Urothelium cell line (cell line): ENCODE measurements at regions not wholly inside any gene's neighbourhood (a gene's known extent, or its start where the extent isn't known, plus 50 kb on each side); places are given as distances from the start of the nearest gene placed in this dataset.
"Not testable (repeated sequence)": the region's sequence is repeated elsewhere in the genome, so short reads cannot be mapped to it uniquely, and the experiment has no call there.

ENCODE experiments used
- DNase-seq: peaks from one replicate; pipeline ENCODE4 v3.0.0; 2011; ENCODE audit warnings: low spot score, mixed read lengths
- FAIRE-seq: peaks from 2 replicates; lab custom pipeline; 2011; peaks lifted over from hg19 to GRCh38; lab: Jason Lieb, UNC

DNA sequence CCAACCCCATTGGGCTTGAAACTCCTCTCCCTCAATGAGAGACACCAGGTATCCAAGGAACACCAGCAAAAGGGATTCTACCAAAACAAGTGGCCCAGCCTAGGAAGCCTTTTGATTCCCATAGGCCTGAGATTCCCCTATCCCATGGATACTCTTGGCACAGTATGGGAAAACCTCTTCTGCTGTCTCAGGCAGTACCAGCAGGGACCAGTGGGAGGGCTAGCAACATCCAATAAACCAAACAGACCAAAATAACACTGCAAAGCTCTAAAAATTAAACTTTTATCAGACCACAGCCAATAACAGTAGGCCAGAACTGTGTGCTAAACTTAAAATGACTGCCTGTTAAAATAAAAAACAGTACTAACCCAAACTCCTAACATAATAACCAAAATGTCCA lies 153.9 kb upstream of the CES5A start:
- FAIRE-seq (no peak), DNase-seq (no peak)

DNA sequence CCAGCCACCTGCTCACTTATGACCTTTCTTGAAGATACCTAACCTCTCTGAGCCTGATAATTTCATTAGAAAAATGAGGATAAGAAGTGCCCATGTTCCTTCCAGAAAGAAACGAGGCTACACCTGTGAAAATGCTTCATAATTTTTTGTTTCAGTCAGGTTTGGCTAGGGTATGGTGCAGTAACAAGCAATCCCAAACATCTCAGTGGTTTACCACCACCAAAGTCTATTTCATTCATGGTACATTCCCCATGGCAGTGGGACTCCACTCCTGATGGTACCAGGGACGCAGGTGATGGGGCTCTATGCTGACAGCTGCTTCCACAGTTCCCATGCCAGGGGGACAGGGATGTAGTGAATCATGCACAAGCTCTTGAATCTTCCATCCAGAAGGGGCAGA lies 147.6 kb upstream of the CES5A start:
- DNase-seq: no peak
- FAIRE-seq: no peak

DNA sequence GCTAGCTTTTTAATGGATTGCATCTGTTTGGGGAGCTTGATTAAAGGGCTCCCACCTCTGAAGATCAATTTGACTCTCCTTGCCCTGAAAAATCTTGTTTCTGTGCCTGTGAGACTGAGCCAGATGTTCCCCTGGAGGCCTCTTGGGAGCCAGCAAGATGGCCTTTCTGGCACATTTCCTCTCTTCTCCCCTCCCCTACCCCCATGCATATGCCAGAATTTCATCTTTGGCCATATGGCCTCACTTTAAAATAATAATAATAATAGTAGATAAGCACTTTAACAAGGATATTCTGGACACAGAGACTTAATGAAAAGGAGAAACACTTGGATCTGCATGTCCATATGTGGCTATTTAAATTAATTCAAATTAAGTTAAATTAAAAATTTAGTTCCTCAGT lies 144.1 kb upstream of the CES5A start:
- FAIRE-seq (no peak), DNase-seq (no peak)

DNA sequence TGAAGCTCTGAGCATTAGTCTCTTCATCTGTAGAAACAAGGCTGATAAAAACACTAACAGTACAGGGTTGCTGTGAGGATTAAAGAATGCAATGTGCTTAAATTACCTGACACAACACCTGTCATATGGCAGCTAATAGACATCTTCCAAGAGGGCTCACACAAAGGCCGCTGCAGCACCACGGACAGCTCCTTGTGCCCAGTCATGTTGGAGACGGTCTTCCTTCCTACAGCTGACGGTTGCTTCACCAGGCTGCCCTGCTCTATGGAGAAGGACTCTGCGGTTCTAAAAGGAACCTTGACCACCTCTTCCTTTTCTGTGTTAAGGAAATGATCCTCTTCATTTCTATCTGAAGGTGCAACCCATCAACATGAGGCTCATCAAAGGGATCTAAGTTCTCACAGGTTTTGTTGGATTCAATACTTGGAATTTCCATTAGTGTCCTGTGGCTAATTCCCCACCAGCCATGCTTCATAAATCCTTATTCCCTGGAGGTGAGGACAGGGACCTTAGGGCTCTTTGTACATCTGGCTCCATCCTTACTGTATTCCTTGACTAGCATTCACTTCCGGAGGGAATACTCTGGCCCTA lies 138.9 kb upstream of the CES5A start:
- DNase-seq (peak; percentile 43), FAIRE-seq (no peak)

DNA sequence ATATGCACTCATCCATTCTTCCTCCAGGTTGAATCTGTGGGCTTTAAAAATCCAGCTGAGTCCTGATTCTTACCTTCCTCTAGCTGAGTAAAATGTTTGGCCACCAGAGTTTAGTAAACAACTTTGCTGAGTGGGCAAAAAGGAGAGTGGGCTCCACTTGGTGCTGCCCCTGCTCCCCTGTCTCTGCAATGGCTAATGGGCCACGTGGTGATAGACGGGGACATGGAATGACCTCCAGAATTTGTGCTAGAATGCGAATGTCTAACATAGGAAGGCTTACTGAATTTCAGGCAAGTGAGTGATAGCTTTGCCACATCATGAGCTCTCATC lies 137.3 kb upstream of the CES5A start:
- FAIRE-seq (no peak), DNase-seq (no peak)

DNA sequence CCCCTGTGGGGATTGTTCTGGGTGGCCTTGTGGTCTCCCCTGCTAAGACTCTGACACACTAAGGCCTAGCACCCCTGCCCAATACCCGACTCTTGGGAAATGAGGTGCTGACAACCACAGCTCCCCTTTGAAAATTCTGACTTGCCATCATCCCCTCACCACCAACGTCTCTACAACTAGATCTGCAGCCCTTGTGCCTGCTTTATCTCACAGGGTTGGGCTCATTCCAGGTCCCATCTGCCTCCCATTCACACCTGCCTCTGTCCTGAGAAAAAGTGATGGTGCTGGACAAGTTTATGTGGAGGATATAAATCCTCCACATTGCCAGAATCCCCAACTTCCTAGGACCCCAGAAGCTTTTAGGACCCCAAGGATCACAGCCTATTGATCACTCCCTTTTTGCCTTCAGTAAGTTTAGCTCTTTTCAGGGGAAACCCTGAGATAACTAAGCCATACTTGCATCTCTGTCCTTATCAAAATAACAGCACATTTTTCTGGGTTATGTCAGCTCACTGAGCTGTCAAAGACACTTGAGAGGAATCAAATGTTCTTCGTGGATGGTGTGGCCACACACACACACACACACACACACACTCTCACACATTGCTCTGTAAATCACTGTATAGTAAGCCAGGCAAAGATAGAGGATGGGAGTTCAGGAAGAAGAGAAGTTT lies 136.8 kb upstream of the CES5A start:
- FAIRE-seq: no peak
- no peak for DNase-seq

DNA sequence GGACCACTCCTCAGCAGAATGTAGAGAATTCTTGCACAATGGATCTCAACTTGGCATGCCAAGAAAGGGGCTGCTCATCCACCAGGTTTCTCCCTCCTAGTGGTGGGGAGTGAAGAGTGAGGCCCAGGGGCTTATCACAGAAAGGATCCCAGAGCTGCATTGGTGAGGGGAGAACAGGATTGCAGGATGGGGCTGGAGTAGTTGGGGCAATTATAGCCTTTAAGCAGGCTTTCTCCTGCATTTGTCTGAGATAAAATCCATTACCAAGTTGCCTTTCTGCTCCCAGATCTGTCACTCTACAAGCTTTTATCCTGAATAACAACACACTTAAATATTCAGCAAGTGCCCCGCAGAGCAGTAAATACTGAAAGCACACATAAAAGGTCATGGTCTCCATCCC lies 130.8 kb upstream of the CES5A start:
- no peak for DNase-seq
- no peak for FAIRE-seq

DNA sequence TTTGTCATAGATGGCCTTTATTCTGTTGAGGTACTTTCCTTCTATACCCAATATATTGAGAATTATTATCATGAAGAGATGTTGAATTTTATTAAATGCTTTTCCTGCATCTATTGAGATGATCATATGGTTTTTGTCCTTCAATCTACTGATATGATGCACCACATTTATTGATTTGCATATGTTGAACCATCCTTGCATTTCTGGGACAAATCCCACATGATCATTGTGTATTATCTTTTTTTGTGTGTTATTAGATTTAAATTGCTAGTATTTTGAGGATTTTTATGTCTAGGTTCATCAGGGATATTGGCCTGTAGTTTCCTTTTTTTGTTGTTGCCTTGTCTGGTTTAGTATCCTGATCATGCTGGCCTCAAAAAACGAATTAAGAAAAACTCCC lies 124.5 kb upstream of the CES5A start:
- FAIRE-seq (no peak), DNase-seq (no peak)

DNA sequence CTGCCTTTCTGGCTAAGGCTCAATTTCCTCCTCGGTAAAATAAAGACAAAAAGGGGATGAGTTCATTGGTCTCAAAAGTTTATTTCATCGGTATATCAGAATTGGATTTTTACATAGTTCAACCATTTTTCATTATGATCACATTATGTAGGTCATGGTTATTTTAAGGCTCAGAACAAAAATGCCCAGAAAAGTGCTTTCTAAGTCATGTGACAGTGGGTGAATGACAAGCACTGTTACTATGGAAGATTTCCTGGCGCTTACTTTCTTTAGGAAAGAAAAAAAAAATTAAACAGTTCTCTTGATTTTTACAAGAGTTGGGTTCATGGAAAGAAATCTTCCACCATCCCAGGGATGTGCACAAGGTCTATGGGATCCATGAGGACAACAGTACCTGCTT lies 117.9 kb upstream of the CES5A start:
- FAIRE-seq: no peak
- no peak for DNase-seq

DNA sequence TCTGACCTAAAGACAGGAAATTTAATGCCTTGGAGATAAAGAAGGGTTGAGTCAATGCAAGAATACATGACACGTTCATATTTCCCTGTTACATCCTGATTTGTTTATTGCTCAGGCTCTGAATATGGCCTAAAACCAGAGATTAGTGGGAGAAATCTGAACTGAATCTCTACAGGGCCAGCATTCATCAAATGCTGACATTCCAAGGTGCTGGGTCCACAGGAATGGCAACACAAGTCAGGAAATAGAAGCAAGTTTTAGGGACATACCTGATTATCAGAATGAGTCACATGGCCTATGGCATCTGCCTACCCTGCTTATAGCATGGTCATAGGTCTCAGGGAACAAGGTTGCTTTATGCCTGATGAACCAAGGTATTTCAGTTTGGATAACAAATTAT lies 117.4 kb upstream of the CES5A start:
- no peak for FAIRE-seq

DNA sequence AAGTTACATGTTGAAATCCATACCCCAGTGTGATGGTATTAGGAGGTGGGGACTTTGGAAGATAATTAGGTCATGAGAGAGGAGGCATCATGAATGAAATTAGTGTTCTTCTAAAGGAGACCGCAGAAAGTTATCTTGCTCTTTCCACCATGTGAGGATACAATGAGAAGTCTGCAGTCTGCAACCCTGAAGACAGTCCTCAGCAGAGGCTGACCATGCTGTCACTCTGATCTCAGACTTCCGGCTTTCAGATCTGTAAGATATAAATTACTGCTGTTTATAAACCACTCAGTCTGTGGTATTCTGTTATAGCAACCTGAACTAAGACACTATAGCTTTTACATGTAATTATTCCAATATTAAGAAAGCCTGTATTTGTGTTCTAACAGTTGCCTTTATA lies 116.7 kb upstream of the CES5A start:
- FAIRE-seq (no peak), DNase-seq (no peak)

More for the DNA sequence above, 117.4 kb upstream of the CES5A start:
- DNase-seq: no peak

DNA sequence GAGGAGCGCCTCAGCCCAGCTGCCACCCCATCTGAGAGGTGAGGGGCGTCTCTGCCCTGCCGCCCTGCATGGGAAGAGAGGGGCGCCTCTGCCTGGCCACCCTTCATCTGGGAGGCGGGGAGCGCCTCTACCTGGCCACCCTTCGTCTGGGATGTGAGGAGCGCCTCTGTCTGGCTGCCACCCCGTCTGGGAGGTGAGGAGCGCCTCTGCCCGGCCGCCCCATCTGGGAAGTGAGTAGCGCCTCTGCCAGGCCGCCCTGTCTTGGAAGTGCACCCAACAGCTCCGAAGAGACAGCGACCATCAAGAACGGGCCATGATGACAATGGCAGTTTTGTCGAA lies 114.4 kb upstream of the CES5A start:
- FAIRE-seq (no peak), DNase-seq (no peak)

DNA sequence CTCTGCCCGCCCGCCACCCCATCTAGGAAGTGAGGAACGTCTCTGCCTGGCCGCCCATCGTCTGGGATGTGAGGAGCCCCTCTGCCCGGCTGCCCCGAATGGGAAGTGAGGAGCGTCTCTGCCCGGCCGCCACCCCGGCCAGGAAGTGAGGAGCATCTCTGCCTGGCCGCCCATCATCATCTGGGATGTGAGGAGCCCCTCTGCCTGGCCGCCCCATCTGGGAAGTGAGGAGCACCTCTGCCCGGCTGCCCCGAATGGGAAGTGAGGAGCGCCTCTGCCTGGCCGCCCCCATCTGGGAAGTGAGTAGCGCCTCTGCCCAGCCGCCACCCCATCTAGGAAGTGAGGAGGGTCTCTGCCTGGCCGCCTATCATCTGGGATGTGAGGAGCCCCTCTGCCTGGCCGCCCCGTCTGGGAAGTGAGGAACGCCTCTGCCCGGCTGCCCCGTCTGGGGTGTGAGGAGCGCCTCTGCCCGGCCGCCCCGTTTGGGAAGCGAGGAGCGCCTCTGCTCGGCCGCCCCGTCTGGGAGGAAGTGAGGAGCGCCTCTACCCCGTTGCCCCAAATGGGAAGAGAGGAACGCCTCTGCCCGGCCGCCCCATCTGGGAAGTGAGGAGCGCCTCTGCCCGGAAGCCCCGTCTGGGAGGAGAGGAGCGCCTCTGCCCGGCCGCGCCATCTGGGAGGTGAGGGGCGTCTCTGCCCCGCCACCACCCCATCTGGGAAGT lies 113.8 kb upstream of the CES5A start:
- not testable (repeated sequence) for FAIRE-seq, DNase-seq

DNA sequence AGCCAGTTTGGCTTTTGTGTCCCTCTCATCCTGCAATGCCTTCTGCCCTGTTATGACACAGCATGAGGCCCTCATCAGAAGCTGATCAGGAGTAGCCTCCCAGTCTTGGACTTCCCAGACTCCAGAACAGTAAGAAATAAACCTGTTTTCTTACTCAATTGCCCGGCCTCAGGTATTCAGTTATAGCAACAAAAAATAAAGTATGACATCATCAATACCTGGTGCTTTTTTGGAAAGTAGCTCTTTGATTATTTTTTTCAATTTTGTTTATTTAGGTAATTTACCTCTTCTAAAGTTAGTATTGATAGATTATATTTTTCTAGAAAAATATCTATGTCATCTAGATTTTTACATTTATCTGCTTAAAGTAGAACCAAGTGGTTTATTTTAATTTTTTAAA lies 112.8 kb upstream of the CES5A start:
- no peak for DNase-seq
- FAIRE-seq: no peak

DNA sequence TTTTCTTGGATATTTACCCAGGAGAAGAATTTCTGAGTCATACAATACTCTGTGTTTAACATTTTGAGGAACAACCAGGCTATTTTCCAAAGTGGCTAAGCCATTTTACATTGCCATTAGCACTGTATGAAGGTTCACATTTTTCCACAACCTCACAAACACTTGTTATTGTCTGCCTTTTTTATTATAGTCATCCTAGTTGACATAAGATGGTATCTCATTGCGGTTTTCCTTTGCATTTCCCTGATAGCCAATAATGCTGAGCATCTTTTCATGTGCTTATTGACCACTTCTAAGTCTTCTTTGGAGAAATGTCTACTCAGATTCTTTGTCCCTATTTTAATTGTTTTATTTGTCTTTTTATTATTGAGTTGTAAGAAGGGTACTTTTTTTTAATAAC lies 107.4 kb upstream of the CES5A start:
- FAIRE-seq (no peak), DNase-seq (no peak)

DNA sequence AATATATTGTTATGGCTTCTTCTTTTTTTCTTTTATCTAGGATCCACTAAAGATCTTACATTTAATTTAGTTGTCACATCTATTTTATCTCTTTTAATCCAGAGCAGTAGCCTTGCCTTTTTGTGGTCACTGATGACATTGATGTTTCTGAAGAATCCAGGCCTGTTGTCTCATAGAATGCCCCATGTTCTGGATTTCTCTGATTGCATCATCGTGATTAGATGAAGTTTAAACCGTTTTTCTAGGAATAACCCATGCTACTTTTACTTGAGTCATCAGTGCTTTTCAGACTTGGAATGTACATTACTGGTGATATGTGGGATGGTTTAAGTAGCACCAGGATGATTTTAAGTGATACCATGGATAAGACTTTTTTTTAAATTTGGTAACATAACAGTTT lies 106.4 kb upstream of the CES5A start:
- no peak for DNase-seq

DNA sequence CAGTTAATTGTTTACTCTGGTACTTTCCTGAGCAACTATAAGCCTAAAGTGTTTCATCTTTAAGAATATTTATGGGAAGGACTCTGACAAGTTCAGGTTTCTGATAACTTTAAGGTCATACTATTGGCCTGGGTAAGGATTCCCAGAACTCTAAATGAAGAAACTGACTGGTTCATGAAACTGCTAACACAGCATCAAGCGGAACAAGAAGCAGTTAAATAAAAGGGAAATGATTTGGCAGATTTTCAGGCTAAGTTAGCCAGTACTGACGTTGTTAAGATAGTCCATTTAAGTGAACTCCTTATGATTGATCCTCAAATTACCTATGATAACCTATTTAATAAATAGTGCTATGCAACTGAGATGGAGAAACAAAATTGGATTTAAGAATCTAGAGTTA lies 101.6 kb upstream of the CES5A start:
- DNase-seq (no peak), FAIRE-seq (no peak)

More for the DNA sequence above, 106.4 kb upstream of the CES5A start:
- no peak for FAIRE-seq

DNA sequence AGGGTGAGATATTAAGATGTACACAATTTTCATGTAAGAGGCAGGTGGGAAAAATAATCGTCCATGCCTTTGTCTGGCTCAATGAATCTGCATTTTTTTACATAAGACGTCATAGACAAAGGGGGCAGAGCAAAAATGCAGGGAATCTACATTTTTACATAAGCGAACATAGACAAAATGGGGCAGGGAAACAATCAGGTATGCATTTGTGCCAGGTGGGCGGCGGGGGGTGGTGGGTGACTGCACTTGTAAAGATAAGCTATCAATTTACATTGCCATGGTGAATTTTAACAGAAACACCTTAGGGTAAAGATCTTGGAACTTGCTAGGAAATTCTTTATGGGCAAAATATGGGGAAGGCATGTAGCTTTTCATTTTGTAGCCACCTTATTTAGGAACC lies 96.3 kb upstream of the CES5A start:
- DNase-seq (no peak), FAIRE-seq (no peak)

DNA sequence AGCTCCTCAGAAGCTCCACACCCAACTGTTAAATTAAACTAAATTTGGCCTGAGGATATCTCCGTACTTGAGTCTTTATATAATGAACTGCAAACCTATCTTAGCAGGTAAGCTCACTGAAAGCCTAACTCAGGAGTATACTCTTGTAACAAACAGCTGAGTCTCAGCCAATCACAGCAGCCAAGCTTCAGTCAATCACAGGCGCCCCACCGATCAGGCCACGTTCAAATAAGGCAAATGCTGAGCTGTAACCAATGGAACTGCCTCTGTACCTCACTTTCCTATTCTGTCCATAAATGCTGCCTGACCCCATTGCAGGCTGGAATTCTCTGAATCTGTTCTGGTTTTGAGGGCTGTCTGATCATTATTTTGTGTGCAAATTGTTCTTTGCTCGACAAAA lies 93.0 kb upstream of the CES5A start:
- no peak for FAIRE-seq
- no peak for DNase-seq

DNA sequence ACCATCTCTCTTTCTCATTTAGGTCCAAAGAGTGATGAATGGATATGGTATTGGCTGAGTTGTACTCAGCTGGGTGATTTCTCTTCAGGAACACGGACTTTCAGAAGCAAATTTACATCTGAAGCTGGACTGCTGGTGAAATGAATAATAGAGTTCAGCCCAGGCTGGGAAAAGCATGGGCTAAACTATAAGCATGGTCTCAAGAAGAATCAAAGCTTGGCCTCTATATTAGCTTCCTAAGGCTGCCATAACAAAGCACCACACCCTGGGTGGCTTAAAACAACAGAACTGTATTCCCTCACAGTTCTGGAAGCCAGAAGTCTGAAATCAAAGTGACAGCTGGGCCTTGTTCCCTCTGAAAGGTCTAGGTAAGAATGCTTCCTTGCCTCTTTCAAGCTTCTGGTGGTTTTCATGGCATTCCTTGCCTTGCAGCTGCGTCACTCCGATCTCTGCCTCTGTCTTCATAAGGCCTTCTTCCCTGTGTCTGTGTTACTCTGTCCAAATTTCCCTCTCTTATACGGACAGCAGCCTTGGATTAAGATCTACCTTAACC lies 89.8 kb upstream of the CES5A start:
- DNase-seq: no peak

DNA sequence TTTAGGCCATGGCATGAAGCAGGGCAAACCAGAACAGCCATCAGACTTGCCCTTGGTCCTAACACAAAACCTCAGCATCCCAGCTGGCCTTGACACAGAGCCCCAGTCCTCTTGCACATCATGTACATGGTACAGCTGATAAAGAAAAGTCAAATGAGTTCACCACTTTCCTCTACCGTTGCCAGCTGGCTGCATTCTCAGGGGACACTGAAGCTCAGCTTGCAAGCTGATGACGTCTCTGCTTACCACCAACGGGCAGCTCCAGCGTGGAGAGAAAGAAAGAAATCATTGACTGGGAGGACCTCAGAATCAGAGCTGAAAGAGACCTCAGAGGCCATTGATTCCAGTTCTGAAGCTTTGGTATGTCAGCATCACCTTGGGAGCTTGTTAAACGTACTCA lies 80.7 kb upstream of the CES5A start:
- FAIRE-seq (no peak), DNase-seq (no peak)

More for the DNA sequence above, 89.8 kb upstream of the CES5A start:
- no peak for FAIRE-seq

DNA sequence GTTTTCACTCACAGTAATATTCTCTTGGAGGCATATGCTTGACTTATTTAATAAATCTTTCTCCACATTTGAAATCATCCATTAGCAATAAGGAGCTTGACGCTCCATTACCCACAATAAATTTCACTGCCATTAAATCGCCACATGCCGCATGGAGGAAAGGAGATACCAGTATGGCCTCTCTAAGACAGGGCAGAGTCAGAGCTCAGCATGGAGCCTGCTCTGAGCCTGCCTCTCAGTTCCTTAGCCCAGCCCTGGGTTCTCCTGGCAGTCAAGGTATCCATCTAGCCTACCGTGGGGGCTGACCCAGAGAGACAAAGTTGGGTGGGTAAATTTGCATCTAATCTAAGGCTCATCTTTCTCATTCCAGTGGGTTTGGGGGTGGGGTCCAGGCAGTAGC lies 80.3 kb upstream of the CES5A start:
- FAIRE-seq: no peak
- DNase-seq: no peak
